ENCODE measurements at regions not wholly inside any gene's neighbourhood (a gene's known extent, or its start where the extent isn't known, plus 50 kb on each side); places are given as distances from the start of the nearest gene placed in this dataset.

DNA sequence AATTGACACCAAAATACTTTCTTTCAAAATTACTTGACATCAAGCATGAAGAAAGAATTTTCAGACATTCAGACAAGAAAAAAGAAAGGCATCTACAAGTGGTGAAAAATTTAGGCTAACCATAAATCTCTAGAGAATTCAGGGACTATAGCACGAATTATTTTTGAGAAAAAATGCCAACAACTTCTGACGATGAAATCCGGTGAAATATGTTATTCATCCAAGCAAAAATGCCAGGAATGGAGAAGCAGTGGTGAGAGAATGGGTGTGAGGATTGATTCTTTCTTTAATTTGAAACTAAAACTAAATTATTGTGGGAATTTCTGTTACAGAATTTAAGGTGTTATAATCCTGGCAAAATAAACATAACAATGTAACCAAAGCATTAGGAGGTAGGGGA, 69.4 kb upstream of the SORBS2 start:
- Histone ChIP-seq H3K4me3 (no peak overlapping the region), H3K27ac (no peak overlapping the region)
- TF ChIP-seq, protein P1, sequence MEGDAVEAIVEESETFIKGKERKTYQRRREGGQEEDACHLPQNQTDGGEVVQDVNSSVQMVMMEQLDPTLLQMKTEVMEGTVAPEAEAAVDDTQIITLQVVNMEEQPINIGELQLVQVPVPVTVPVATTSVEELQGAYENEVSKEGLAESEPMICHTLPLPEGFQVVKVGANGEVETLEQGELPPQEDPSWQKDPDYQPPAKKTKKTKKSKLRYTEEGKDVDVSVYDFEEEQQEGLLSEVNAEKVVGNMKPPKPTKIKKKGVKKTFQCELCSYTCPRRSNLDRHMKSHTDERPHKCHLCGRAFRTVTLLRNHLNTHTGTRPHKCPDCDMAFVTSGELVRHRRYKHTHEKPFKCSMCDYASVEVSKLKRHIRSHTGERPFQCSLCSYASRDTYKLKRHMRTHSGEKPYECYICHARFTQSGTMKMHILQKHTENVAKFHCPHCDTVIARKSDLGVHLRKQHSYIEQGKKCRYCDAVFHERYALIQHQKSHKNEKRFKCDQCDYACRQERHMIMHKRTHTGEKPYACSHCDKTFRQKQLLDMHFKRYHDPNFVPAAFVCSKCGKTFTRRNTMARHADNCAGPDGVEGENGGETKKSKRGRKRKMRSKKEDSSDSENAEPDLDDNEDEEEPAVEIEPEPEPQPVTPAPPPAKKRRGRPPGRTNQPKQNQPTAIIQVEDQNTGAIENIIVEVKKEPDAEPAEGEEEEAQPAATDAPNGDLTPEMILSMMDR (IDR thresholded peaks at IDR 0.05), result no peak
- no peak for DNase-seq (ENCODE audit: low spot score)

DNA sequence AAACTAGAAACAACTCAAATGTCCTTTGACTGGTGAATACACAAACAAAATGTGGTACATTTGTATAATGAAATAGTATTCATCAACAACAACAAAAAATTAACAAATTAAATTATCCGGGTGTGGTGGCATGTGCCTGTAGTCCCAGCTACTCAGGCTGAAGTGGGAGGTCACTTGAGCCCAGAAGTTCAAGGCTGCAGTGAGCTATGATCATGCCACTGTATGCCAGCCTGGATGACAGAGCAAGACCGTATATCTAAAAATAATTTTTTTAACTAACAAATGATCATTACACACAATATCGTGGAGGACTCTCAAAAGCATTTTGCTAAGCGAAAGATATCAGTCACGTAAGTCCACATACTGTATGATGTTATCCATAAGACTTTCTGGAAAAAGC, 71.6 kb upstream of the SORBS2 start:
- Histone ChIP-seq H3K27ac (no peak overlapping the region), H3K4me3 (no peak overlapping the region)
- TF ChIP-seq, protein P1 (IDR thresholded peaks at IDR 0.05), result no peak
- DNase-seq (ENCODE audit: low spot score), result no peak

DNA sequence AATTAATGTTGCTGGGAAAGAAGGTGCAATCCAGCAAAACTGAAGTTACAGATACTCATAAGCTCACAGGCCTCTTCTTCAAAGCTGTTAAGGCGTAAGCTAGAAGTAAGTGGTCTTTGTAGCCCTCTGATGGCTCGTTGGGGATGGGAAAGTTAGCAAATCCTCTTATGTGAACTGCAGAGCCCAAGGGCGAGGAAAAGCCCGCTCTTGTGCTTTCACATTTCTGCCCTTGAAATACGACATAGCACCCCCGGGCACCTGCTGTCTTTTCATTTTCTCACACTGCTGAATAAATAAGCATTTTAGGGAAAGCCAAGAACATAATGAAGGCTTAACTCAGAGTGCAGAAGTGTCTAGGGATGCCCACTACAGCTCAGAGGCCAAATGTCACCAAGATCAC, 73.1 kb upstream of the SORBS2 start:
- TF ChIP-seq, protein P1 (IDR thresholded peaks at IDR 0.05), result no peak
- no peak overlapping the region for H3K4me3 ChIP-seq
- DNase-seq (ENCODE audit: low spot score), result no peak
- no peak overlapping the region for H3K27ac ChIP-seq

DNA sequence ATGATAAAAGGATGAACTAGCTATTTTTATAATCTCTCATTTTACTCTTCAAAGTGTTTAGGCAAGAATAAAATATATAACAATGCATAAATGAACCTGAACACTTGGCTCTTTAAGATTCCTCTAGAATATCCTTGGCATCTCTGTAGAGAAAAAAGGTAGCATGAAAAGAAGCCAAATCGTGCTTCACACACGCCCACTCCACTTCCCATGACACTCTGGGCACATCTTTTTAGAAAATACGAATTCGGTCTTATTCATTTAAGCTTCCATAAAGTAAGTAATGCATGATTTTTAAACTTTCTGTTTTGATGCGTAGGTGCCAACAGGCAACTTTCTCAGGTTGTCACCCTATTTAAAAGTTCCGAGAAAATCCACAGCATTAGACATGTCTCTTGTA, 73.6 kb upstream of the SORBS2 start:
- TF ChIP-seq, protein P1 (IDR thresholded peaks at IDR 0.05), result no peak
- H3K27ac ChIP-seq, result no peak overlapping the region
- DNase-seq (ENCODE audit: low spot score), result no peak
- H3K4me3 ChIP-seq, result no peak overlapping the region

DNA sequence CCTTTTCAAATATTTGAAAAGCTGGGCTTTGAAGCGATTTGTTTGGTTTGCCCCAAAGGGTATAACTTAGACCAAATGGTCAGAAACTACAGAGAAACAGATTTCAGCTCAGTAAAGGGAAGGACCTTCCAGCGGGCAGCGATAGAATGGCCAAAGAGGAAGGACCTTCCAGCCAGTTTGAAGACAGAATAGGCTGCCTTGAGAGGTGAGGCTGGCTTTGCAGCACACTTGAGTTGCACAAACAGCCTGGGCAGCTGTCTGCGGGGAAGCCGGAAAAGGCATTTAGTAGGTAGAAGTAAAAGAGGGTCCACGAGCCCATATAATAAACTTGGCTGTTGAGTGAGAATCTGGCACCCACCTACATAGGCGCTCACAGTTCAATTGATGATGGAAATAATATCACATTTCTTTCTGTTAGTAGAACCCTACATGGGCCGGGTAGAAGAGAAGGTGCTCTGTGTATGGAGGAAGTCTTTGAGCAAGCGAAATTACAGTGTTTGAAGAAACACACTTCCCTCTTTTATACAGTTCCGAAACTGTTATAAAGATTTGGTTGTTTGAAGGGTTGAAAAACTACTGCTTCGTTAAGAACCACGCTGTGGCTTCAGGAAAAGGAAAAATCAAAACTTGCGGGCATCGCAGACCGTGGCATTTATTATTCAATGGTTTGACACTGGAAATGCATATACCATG, 75.0 kb upstream of the SORBS2 start:
- no peak overlapping the region for H3K27ac ChIP-seq
- no peak overlapping the region for H3K4me3 ChIP-seq
- TF ChIP-seq, protein P1 (IDR thresholded peaks at IDR 0.05), result no peak
- no peak for DNase-seq (ENCODE audit: low spot score)

DNA sequence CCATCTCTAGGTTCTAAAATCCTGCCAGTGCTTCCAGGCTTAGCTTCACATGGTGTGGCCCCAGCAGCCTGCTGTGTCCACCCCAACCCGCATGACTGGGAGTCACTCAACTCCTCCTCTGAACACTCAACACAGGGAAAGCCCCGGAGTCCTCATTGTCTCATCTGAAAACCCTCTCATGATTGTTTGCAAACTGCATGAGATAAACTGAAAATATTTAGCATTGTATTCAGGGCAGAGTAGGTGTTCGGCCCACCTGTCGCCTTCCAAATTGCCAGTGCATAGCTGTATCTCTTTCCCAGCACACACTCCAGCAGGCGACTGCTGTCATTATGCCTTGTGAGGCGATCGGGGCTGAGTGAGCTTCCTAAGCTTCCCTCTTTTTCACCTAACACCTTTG, 76.7 kb upstream of the SORBS2 start:
- DNase-seq (ENCODE audit: low spot score), result no peak
- Histone ChIP-seq H3K4me3 (no peak overlapping the region), H3K27ac (no peak overlapping the region)
- TF ChIP-seq, protein P1 (IDR thresholded peaks at IDR 0.05), result no peak

DNA sequence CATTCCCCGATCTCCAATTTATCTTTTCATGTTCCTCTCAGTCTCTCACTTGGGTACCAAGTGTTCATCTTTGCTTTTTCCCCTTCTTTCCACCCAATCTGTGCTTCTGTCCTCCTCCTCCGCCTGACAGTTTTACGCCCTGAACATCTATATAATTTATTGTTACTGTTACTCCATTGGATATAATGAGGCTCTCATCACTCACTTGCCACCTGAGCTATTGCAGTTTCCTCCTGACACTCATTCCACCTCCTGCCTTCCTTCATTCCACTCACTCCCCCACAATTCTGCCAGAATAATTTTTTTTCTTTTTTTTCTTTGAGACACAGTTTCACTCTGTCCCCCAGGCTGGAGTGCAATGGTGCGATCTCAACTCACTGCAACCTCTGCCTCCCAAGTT, 77.6 kb upstream of the SORBS2 start:
- no peak overlapping the region for H3K27ac ChIP-seq
- TF ChIP-seq, protein P1 (IDR thresholded peaks at IDR 0.05), result no peak
- H3K4me3 ChIP-seq, result no peak overlapping the region
- no peak for DNase-seq (ENCODE audit: low spot score)
